B cell (primary cell): ENCODE measurements at regions not wholly inside any gene's neighbourhood (a gene's known extent, or its start where the extent isn't known, plus 50 kb on each side); places are given as distances from the start of the nearest gene placed in this dataset.

Source experiments
- ATAC-seq: fragments of 200-7000 bp; cut with Tn5 transposase; one replicate; pipeline ENCODE4 v1.10.0; 2021; ENCODE audit warnings: low read depth, mild to moderate bottlenecking, moderate number of reproducible peaks, moderate library complexity
- CTCF ChIA-PET: fragments of 350-600 bp; sonication (Branson Sonifier 250); formaldehyde crosslinking; loops from one replicate; lab custom pipeline; 2021; ENCODE audit warnings: antibody characterized with exemption, inconsistent platforms; lab: Charles Lee
- POLR2A ChIA-PET: fragments of 350-600 bp; sonication (Branson Sonifier 250); formaldehyde crosslinking; loops from one replicate; lab custom pipeline; 2021; ENCODE audit warnings: antibody characterized with exemption; lab: Charles Lee
- DNase-seq: peaks from one replicate; pipeline ENCODE4 v3.0.0; 2013
- H2AFZ ChIP-seq: 2 replicates; pipeline ENCODE4 v1.6.1; 2012; ENCODE audit warnings: mild to moderate bottlenecking, low read depth, low read length; ENCODE audit not compliant: insufficient read depth, poor library complexity, severe bottlenecking
- H3K27ac ChIP-seq, 2 donors: 1 replicate in 1 of 2; 2 replicates in 1 of 2; pipeline ENCODE4 v1.5.1; 2012 to 2013; ENCODE audit warnings: low read length in 2 of 2, mild to moderate bottlenecking in 2 of 2, moderate library complexity in 1 of 2
- H3K27me3 ChIP-seq, 4 experiments: fragments of 200-600 bp in 1 of 4; sonication (generic) in 1 of 4; replicated peaks in 1 of 4; 1 replicate in 2 of 4; 2 replicates in 2 of 4; pipeline versions ENCODE4 v1.6.1 to v1.7.0; 2013 to 2016; ENCODE audit warnings: low read length in 3 of 4, mild to moderate bottlenecking in 2 of 4, mixed read lengths in 1 of 4, moderate library complexity in 1 of 4; ENCODE audit not compliant: insufficient read depth in 4 of 4, control insufficient read depth in 3 of 4; ENCODE audit errors: control extremely low read depth in 1 of 4
- H3K36me3 ChIP-seq, 2 experiments: replicated peaks in 1 of 2; 1 replicate in 1 of 2; 2 replicates in 1 of 2; pipeline versions ENCODE4 v1.6.1 to v1.7.1; 2013; ENCODE audit warnings: low read length in 1 of 2; ENCODE audit not compliant: insufficient read depth in 2 of 2, control insufficient read depth in 1 of 2; ENCODE audit errors: control extremely low read depth in 1 of 2, extremely low read depth in 1 of 2
- H3K4me1 ChIP-seq, 2 donors: fragments of 200-600 bp in 1 of 2; sonication (generic) in 1 of 2; 1 replicate in 1 of 2; 2 replicates in 1 of 2; pipeline versions ENCODE4 v1.5.1 to v1.6.1; 2013 to 2017; ENCODE audit warnings: low read length in 2 of 2; ENCODE audit not compliant: control insufficient read depth in 2 of 2, insufficient read depth in 2 of 2
- H3K4me2 ChIP-seq: replicated peaks from 2 replicates; pipeline ENCODE3; 2012; ENCODE audit warnings: mild to moderate bottlenecking, low read depth, low read length; ENCODE audit not compliant: poor library complexity, severe bottlenecking
- H3K4me3 ChIP-seq, 5 experiments: fragments of 200-600 bp in 1 of 5; sonication (generic) in 1 of 5; 1 replicate in 3 of 5; 2 replicates in 2 of 5; pipeline versions ENCODE4 v1.5.1 to v1.7.0; 2011 to 2016; ENCODE audit warnings: low read length in 4 of 5, mild to moderate bottlenecking in 4 of 5, low read depth in 2 of 5, control low read depth in 1 of 5, moderate library complexity in 1 of 5; ENCODE audit not compliant: insufficient read depth in 1 of 5; ENCODE audit errors: control extremely low read depth in 1 of 5, extremely low read depth in 1 of 5
- H3K79me2 ChIP-seq: fragments of 200-600 bp; sonication (generic); one replicate; pipeline ENCODE4 v1.6.0; 2016; ENCODE audit warnings: low read length; ENCODE audit not compliant: control insufficient read depth, insufficient read depth
- H3K9ac ChIP-seq: fragments of 200-600 bp; sonication (generic); 2 replicates; pipeline ENCODE4 v1.6.1; 2017; ENCODE audit warnings: mild to moderate bottlenecking, low read length, moderate library complexity
- H3K9me3 ChIP-seq, 3 donors: one replicate each; pipeline versions ENCODE4 v1.6.1 to v1.7.1; 2013; ENCODE audit warnings: low read length in 2 of 3; ENCODE audit not compliant: control insufficient read depth in 2 of 3, insufficient read depth in 1 of 3; ENCODE audit errors: control extremely low read depth in 1 of 3
- H4K20me1 ChIP-seq: 2 replicates; pipeline ENCODE4 v1.6.0; 2012; ENCODE audit warnings: mild to moderate bottlenecking, low read length; ENCODE audit not compliant: insufficient read depth, control insufficient read depth, poor library complexity, severe bottlenecking
- H3K27ac Mint-ChIP-seq: one replicate; pipeline ENCODE4 v1.8.0; 2021; ENCODE audit warnings: mixed read lengths
- H3K27me3 Mint-ChIP-seq: one replicate; pipeline ENCODE4 v1.8.0; 2021; ENCODE audit warnings: mixed read lengths
- H3K4me1 Mint-ChIP-seq: one replicate; pipeline ENCODE4 v1.8.0; 2021; ENCODE audit warnings: mixed read lengths
- H3K4me3 Mint-ChIP-seq: one replicate; pipeline ENCODE4 v1.8.0; 2021; ENCODE audit warnings: mixed read lengths
- H3K9me3 Mint-ChIP-seq: one replicate; pipeline ENCODE4 v1.8.0; 2022; ENCODE audit warnings: mixed read lengths; ENCODE audit not compliant: insufficient read depth
- EZH2 ChIP-seq: IDR thresholded peaks from 2 replicates; pipeline ENCODE4 v1.6.1; 2012; ENCODE audit warnings: borderline replicate concordance, low read depth, mild to moderate bottlenecking, moderate library complexity, low read length; ENCODE audit not compliant: insufficient read depth, poor library complexity, severe bottlenecking
- WGBS: methylation state at CpG from one replicate; pipeline ENCODE4 v1.1.5; 2013; ENCODE audit warnings: missing lambda C conversion rate; ENCODE audit not compliant: insufficient coverage; 5-methylcytosine and 5-hydroxymethylcytosine counted together
- intact Hi-C: fragments of 100-400 bp; cut with micrococcal nuclease; formaldehyde crosslinking; loops from one replicate; pipeline ENCODE4 v1.10.0; 2022
- TF ChIP-seq, protein P1 (sequence below): fragments of 200-600 bp; IDR thresholded peaks from one replicate; pipeline ENCODE4 v1.8.0; 2022; ENCODE audit warnings: antibody characterized with exemption, mild to moderate bottlenecking

DNA sequence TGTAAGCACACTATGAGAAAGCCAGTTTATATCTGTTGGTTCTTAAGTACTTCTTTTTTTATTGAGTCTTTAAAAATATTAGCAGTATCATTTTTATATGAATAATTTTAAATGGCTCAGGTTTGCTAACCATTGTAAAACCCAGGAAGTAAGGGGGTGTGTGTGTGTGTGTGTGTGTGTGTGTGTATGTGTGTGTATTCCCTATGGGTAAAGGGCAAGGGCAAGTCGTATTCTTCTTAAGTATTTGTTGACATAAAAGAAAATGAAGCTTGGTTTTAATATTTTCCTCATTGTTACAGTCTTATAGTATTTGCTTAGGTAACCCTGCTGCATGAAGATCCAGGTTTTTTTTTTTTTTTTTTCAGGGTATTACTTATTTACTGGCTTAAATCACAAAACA lies 495.0 kb upstream of the B3GALT2 start:
- no CpG with 5 or more reads among the region's 1 CpG for WGBS
- Histone ChIP-seq H3K27me3 (no peaks in the 10 kb centered on the region), H3K79me2 (no peaks in the 10 kb centered on the region), H3K27ac (no peak overlapping the region), H3K9ac (no peak overlapping the region), H3K4me1 (peaks cover 0 to 5% of the 10 kb centered on the region in 2 donors), H3K36me3 (no peaks in the 10 kb centered on the region), H3K4me2 (no peak overlapping the region), H2AFZ (no peak overlapping the region), H4K20me1 (no peaks in the 10 kb centered on the region), H3K9me3 (no peaks in the 10 kb centered on the region), H3K4me3 (no peak overlapping the region)
- CTCF ChIA-PET = no interaction called here
- POLR2A ChIA-PET = no interaction called here
- Mint-ChIP-seq H3K4me3 (no peak overlapping the region), H3K9me3 (no peaks in the 10 kb centered on the region), H3K27me3 (peaks cover 14% of the 10 kb centered on the region), H3K4me1 (no peaks in the 10 kb centered on the region), H3K27ac (no peak overlapping the region)
- TF ChIP-seq, protein P1, sequence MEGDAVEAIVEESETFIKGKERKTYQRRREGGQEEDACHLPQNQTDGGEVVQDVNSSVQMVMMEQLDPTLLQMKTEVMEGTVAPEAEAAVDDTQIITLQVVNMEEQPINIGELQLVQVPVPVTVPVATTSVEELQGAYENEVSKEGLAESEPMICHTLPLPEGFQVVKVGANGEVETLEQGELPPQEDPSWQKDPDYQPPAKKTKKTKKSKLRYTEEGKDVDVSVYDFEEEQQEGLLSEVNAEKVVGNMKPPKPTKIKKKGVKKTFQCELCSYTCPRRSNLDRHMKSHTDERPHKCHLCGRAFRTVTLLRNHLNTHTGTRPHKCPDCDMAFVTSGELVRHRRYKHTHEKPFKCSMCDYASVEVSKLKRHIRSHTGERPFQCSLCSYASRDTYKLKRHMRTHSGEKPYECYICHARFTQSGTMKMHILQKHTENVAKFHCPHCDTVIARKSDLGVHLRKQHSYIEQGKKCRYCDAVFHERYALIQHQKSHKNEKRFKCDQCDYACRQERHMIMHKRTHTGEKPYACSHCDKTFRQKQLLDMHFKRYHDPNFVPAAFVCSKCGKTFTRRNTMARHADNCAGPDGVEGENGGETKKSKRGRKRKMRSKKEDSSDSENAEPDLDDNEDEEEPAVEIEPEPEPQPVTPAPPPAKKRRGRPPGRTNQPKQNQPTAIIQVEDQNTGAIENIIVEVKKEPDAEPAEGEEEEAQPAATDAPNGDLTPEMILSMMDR = no peak
- no peak for TF ChIP-seq EZH2
- ATAC-seq (no peak), DNase-seq (no peak)
- intact Hi-C loops = no loop called here

DNA sequence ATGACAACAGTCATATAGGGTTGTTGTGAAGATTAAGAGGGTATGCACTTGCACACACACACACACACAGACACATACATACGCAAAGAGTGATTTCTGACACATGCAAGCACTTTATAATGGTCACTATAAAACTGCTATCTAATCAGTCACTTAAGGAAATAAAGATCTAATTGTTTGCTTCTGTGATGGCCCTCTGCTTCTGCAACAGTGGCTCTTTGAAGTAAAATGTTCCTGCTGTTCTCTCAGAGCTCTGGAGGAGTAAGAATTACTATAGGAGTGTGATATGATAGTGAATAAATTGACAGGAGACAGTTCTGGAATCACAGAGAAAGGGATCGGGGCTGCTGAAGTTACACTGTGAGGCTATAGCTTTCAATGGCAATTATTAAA lies 494.5 kb upstream of the B3GALT2 start:
- no peak overlapping the region for H3K27ac Mint-ChIP-seq
- no peaks in the 10 kb centered on the region for H4K20me1 ChIP-seq
- no peaks in the 10 kb centered on the region for H3K4me1 Mint-ChIP-seq
- H3K36me3 ChIP-seq = no peaks in the 10 kb centered on the region
- CTCF ChIA-PET = no interaction called here
- no peaks in the 10 kb centered on the region for H3K27me3 ChIP-seq
- no peak overlapping the region for H3K4me3 ChIP-seq
- H3K4me3 Mint-ChIP-seq = no peak overlapping the region
- H3K9ac ChIP-seq = no peak overlapping the region
- H3K9me3 ChIP-seq = no peaks in the 10 kb centered on the region
- no peak for TF ChIP-seq EZH2
- TF ChIP-seq, protein P1 = no peak
- no peaks in the 10 kb centered on the region for H3K79me2 ChIP-seq
- DNase-seq (no peak), ATAC-seq (no peak)
- POLR2A ChIA-PET = no interaction called here
- H3K4me2 ChIP-seq = no peak overlapping the region
- intact Hi-C loops = no loop called here
- H3K4me1 ChIP-seq = peaks cover 0 to 2% of the 10 kb centered on the region in 2 donors
- H3K9me3 Mint-ChIP-seq = no peaks in the 10 kb centered on the region
- no peak overlapping the region for H3K27ac ChIP-seq
- H3K27me3 Mint-ChIP-seq = peaks cover 9% of the 10 kb centered on the region
- H2AFZ ChIP-seq = no peak overlapping the region
- no CpG with 5 or more reads among the region's 2 CpGs for WGBS
